IPS-15b (cell line): ENCODE measurements at regions not wholly inside any gene's neighbourhood (a gene's known extent, or its start where the extent isn't known, plus 50 kb on each side); places are given as distances from the start of the nearest gene placed in this dataset.

Experiments
- H3K27me3 ChIP-seq: one replicate; pipeline ENCODE4 v1.6.1; 2013; ENCODE audit warnings: low read length; ENCODE audit not compliant: control insufficient read depth, insufficient read depth
- H3K36me3 ChIP-seq: one replicate; pipeline ENCODE4 v1.6.1; 2013; ENCODE audit warnings: low read length; ENCODE audit not compliant: control insufficient read depth, insufficient read depth
- H3K4me1 ChIP-seq: one replicate; pipeline ENCODE4 v1.6.1; 2013; ENCODE audit warnings: mild to moderate bottlenecking, low read length; ENCODE audit not compliant: control insufficient read depth, insufficient read depth
- H3K4me3 ChIP-seq: one replicate; pipeline ENCODE4 v1.5.1; 2013; ENCODE audit warnings: low read depth, low read length
- H3K9ac ChIP-seq: one replicate; pipeline ENCODE4 v1.6.1; 2013; ENCODE audit warnings: low read depth, mild to moderate bottlenecking, low read length
- H3K9me3 ChIP-seq: one replicate; pipeline ENCODE4 v1.6.1; 2013; ENCODE audit warnings: mild to moderate bottlenecking, low read length; ENCODE audit not compliant: control insufficient read depth, insufficient read depth

- Histone ChIP-seq H3K9me3 (no peaks in the 10 kb centered on the region), H3K4me1 (no peaks in the 10 kb centered on the region), H3K27me3 (no peaks in the 10 kb centered on the region), H3K9ac (no peak overlapping the region), H3K4me3 (no peak overlapping the region), H3K36me3 (no peaks in the 10 kb centered on the region)
Observed at GRCh38 chr5:125829349-125829748, 593.9 kb upstream of the GRAMD2B start.

DNA sequence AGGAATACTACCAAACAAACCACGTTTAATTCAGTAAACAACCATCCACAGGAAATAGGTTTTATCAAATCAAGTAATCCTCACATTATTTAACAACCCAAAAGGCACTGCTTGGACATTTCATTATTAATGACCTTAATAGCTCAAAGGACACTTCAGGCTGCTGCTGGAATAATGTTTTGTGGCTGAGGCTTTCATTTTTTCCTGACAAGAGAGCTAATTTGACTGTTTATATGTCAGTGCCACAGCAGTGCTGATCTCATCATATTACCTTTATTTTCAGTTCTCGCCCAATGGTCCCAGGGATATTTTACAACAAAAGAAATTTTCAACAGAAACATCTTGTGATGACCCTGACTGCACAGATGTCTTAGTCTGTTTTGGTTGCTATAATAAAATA is 589.8 kb upstream of the GRAMD2B start:
- H3K4me1 ChIP-seq: peaks cover 12% of the 10 kb centered on the region
- H3K36me3 ChIP-seq: no peaks in the 10 kb centered on the region
- H3K9me3 ChIP-seq: no peaks in the 10 kb centered on the region
- no peak overlapping the region for H3K4me3 ChIP-seq
- no peaks in the 10 kb centered on the region for H3K27me3 ChIP-seq
- H3K9ac ChIP-seq: no peak overlapping the region

GRCh38 chr5:125834438-125835115 is 588.6 kb upstream of the GRAMD2B start:
- Histone ChIP-seq H3K9ac (no peak overlapping the region), H3K36me3 (no peaks in the 10 kb centered on the region), H3K4me3 (no peak overlapping the region), H3K9me3 (no peaks in the 10 kb centered on the region), H3K27me3 (no peaks in the 10 kb centered on the region), H3K4me1 (peaks cover 12% of the 10 kb centered on the region)

DNA sequence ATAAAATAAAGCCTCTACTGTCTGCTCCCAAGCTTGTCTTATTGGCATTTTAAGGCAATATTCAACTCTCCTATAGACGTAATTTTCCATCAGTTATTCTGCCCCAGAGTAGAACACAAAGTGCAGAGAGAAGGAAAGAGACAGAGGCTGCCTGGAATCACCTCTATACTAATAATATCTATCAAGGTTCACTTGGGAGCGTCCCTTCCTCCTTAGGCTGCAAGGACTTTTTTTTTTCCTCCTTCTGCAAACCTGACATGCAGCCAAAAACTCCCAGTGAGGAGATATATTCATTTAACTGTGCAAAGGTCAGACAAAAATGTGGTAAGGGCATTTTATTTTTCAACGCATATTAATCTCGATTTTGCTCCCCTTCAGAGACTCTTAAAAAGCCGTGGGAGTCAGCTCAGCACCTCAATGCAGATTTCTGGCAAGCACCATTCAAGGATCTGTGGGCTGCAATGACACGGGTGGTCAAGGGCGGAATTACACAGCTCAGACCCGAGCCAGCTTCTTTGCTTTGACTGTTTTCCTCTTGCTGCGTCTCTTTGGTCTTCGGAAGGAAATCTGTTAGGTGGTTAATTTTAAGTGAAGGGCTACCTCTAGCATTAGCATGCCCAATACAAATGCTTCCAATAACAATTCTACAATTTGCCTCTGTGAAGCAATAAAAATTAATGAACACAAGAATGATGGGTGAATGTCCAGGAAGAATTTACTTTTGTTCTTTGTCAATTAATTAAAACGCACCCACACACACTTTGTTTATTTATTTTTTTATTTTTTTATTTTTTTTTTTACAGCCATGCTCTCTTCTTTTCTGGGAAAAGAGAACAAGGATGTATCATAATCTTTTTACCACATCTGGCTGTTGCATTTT is 587.7 kb upstream of the GRAMD2B start:
- Histone ChIP-seq H3K9me3 (no peaks in the 10 kb centered on the region), H3K36me3 (no peaks in the 10 kb centered on the region), H3K4me3 (no peak overlapping the region), H3K4me1 (peaks cover 12% of the 10 kb centered on the region), H3K27me3 (no peaks in the 10 kb centered on the region), H3K9ac (no peak overlapping the region)

- Histone ChIP-seq H3K4me1 (peaks cover 12% of the 10 kb centered on the region), H3K4me3 (no peak overlapping the region), H3K9me3 (no peaks in the 10 kb centered on the region), H3K9ac (no peak overlapping the region), H3K27me3 (no peaks in the 10 kb centered on the region), H3K36me3 (no peaks in the 10 kb centered on the region)
Observed at GRCh38 chr5:125836256-125836655, 587.0 kb upstream of the GRAMD2B start.

DNA sequence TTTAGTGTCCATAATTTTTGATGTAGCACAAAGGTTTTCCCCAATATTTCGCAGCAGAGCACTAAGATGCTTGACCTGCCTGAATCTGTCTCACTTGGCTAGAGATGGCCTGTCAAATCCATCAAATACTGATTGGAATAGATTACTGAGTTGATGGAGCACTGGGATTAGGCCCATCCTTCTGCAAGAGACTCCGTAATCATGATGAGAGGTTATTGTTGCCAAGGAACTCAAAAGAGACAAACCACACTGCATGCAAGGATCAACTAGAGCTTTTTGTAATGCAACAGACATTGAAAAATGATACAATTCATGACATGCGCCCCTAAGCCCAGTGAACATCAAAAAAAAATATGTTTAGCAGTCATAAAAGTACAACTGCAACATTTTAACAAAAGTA is 585.3 kb upstream of the GRAMD2B start:
- Histone ChIP-seq H3K36me3 (no peaks in the 10 kb centered on the region), H3K9me3 (no peaks in the 10 kb centered on the region), H3K27me3 (no peaks in the 10 kb centered on the region), H3K4me3 (no peak overlapping the region), H3K9ac (no peak overlapping the region), H3K4me1 (peaks cover 12% of the 10 kb centered on the region)

- Histone ChIP-seq H3K9ac (no peak overlapping the region), H3K9me3 (no peaks in the 10 kb centered on the region), H3K4me1 (no peaks in the 10 kb centered on the region), H3K4me3 (no peak overlapping the region), H3K36me3 (no peaks in the 10 kb centered on the region), H3K27me3 (no peaks in the 10 kb centered on the region)
Observed at GRCh38 chr5:125847561-125847960, 575.6 kb upstream of the GRAMD2B start.

DNA sequence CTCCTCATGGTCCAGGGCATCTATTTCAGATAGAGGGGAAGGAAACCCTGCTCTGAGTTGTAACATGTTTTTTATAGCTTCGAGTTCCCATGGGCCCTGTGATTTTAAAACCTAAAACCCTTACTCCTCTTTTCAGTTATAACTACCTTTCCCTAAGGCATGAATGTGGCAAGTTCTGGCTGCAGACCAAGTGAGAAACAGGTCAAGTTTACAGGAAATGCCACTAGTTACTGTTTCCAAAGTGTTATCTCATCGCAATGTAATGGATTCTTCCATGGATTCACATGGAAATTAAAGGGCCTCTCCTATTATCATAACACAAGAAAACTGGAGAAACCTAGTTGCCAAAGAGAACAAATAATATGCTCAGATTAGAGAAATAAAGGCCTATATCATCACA is 574.5 kb upstream of the GRAMD2B start:
- Histone ChIP-seq H3K36me3 (no peaks in the 10 kb centered on the region), H3K27me3 (no peaks in the 10 kb centered on the region), H3K9ac (no peak overlapping the region), H3K9me3 (no peaks in the 10 kb centered on the region), H3K4me3 (no peak overlapping the region), H3K4me1 (no peaks in the 10 kb centered on the region)

GRCh38 chr5:125856949-125857348 is 566.3 kb upstream of the GRAMD2B start:
- no peaks in the 10 kb centered on the region for H3K9me3 ChIP-seq
- no peaks in the 10 kb centered on the region for H3K27me3 ChIP-seq

DNA sequence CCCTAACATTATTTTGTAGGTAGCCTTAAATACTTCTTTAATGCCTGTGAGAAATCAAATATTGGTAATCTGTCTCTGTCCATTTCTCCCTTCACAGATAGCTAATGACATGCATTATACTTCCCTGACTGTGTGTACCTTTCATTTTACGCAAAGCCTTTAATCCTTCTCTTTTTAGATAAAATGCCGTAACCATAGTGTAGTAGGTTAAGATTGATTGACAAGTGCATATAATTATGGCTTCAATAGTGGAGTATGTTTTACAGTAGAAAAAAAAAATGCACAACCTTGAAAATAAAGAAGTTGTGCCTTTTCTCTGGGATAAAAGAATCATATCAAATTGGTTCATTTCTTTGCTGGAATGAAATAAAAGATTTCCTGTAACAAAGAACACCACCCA is 559.6 kb upstream of the GRAMD2B start:
- no peaks in the 10 kb centered on the region for H3K4me1 ChIP-seq
- no peaks in the 10 kb centered on the region for H3K9me3 ChIP-seq
- H3K27me3 ChIP-seq: no peaks in the 10 kb centered on the region
- H3K36me3 ChIP-seq: no peaks in the 10 kb centered on the region
- H3K9ac ChIP-seq: no peak overlapping the region
- no peak overlapping the region for H3K4me3 ChIP-seq

More at GRCh38 chr5:125856949-125857348, 566.3 kb upstream of the GRAMD2B start:
- Histone ChIP-seq H3K4me3 (no peak overlapping the region), H3K36me3 (no peaks in the 10 kb centered on the region), H3K4me1 (no peaks in the 10 kb centered on the region), H3K9ac (no peak overlapping the region)

- no peaks in the 10 kb centered on the region for H3K36me3 ChIP-seq
- H3K4me1 ChIP-seq: no peaks in the 10 kb centered on the region
- no peaks in the 10 kb centered on the region for H3K27me3 ChIP-seq
- no peak overlapping the region for H3K9ac ChIP-seq
- no peaks in the 10 kb centered on the region for H3K9me3 ChIP-seq
- no peak overlapping the region for H3K4me3 ChIP-seq
Observed at GRCh38 chr5:125865166-125865815, 557.9 kb upstream of the GRAMD2B start.
